ENCODE measurements at regions not wholly inside any gene's neighbourhood (a gene's known extent, or its start where the extent isn't known, plus 50 kb on each side); places are given as distances from the start of the nearest gene placed in this dataset.
"Not testable (repeated sequence)": the region's sequence is repeated elsewhere in the genome, so short reads cannot be mapped to it uniquely, and the experiment has no call there.

DNA sequence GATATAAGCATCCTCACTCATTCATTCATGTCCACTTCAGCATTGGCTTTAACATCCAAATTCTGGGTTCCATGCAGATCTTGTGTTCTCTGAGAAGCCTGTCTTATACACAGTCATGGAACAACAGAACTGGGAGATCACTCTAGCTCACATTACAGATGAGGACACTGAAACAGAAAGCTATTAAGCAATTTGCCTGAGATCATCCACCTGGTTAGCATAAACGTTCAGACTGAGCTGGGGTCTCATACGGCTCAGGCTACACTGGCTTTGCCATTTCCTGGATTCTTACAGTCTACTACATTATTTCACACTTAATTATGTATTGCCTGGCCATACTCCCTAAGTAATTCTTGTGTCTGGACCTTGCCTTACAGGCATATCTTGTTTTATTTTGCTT lies 169.4 kb upstream of the FANCL start:
- no peak overlapping the region for H3K4me3 ChIP-seq (ENCODE audit: low read depth, low read length)

DNA sequence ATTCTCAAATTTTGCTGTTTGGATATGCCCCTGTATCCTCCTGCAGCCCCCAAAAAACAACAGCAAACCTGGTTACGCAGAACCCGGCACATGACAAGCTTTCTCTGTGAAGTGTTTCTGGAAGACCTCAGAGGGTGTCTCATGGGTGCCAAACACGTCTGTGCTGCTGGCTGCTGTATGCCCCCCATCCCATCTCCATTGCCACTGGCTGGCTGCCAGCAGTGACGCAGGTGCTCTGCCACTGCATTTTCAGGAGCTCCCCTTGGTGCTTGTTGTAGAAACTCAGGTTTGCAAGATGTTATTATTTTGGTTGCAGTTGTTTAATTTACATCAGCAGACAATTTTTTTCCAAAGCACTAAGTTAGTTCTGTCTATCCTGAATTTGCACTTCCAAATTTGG lies 166.4 kb upstream of the FANCL start:
- no peak overlapping the region for H3K4me3 ChIP-seq (ENCODE audit: low read depth, low read length)

DNA sequence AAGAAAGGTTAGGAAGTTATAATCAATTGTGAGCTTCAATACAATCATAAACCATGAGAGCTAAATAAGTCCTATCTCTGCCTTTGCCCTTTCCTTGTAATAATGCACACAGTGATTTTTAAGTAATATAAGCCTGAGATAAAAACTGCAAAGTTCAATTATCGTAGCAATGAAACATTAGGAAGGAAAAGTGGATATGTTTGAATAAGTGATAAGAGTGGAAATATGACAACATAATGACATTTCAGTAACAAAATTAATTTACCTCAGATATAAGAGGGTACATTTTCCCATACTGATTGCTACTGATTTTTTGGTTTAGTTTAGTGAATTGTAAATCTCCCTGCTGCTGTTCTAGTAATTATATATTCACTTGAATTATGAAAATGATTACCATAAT lies 164.2 kb upstream of the FANCL start:
- H3K4me3 ChIP-seq (ENCODE audit: low read depth, low read length): no peak overlapping the region

DNA sequence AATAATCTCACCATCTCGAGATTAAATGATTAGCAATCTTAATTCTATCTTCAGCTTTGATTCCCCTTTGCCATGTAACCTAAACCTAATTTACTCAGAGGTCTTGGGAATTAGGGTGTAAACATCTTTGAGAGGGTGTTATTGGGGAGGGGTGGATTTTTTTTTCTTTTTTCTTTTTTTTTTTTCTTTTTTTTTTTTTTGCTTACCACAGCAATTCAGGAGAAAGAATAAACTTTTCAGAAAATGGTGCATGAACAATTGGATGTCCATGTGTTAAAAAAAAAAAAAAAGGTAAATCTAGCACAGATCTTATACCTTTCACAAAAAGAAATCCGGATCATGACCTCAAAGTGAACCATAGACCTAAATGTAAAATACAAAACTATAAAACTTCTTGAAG lies 160.8 kb upstream of the FANCL start:
- H3K4me3 ChIP-seq (ENCODE audit: low read depth, low read length): no peak overlapping the region

DNA sequence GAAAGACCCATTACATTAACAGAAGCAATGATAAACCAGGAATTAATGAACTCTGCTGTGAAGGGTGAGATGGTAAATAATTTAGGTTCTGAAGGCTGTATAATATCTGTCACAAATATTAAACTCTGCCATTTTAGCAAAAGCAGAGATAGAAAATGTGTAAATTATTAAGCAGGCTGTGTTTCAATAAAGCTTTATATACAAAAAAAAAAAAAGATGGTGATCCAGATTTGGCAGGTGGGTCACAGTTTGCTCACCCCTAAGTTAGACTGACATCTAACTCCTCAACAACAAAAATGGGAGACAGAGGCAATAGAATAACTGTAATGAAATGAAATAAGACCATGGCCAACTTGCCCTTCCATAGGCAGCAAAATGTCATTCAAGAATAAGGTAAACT lies 157.3 kb upstream of the FANCL start:
- H3K4me3 ChIP-seq (ENCODE audit: low read depth, low read length): no peak overlapping the region

DNA sequence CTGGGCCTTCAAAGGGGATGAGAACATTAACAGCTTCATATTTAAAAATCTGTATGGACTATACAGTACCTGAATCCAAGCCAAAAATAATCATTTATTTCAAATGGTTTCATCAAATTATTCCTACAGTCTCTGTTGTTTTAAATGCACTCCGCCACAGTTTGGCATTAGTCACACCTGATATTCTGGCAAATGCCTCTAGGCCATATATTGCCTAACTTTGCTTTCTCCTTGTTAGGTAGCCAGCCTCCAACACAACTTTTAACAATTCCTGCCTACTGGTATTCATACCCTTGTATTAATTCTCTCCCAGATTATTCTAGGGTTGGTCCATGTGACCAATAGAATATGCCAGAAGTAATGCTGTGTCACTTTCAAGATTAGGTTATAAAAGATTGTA lies 146.6 kb upstream of the FANCL start:
- H3K4me3 ChIP-seq (ENCODE audit: low read depth, low read length): no peak overlapping the region

DNA sequence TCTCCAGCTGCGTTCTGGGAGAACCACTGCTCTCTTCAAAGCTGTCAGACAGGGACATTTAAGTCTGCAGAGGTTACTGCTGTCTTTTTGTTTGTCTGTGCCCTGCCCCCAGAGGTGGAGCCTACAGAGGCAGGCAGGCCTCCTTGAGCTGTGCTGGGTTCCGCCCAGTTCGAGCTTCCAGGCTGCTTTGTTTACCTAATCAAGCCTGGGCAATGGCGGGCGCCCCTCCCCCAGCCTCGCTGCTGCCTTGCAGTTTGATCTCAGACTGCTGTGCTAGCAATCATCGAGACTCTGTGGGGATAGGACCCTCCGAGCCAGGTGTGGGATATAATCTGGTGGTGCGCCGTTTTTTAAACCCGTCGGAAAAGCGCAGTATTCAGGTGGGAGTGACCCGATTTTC lies 145.8 kb upstream of the FANCL start:
- H3K4me3 ChIP-seq (ENCODE audit: low read depth, low read length): not testable (repeated sequence)

DNA sequence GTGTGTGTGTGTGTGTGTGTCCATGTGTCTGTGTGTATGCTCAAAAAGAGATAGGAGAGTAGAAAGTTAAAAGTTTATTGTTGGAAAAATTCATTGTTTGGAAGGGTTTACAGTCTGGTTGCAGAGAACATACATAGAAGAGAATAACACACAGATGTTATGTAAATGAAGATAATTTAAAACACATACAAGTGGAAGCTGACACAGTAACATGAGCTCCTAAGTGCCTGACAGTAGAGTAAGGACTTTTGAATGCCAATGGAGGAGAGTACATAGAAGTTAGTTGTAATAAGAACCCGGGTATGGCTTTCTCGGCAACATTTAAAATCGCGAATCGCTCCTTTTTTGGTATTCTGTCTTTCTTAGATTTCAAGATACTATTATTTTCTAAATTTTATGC lies 137.0 kb upstream of the FANCL start:
- no peak overlapping the region for H3K4me3 ChIP-seq (ENCODE audit: low read depth, low read length)

DNA sequence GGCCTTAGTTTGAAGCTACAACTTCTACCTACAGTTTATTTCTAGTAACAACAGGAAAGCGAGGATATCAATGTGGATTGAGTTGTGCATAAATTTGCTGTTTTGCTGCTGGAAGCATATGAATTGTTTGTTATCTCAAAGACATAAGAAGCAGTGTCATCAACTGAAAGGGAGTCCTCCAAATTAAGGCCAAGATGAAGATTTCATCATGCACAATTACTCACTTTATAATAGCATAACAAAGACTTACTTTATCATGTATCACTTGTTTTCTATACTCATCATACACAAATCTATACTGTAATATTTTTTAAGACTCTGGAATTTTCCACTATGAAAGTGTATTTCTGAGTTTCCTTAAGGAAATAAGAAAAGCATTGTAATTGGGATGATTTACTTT lies 136.1 kb upstream of the FANCL start:
- H3K4me3 ChIP-seq (ENCODE audit: low read depth, low read length): no peak overlapping the region

DNA sequence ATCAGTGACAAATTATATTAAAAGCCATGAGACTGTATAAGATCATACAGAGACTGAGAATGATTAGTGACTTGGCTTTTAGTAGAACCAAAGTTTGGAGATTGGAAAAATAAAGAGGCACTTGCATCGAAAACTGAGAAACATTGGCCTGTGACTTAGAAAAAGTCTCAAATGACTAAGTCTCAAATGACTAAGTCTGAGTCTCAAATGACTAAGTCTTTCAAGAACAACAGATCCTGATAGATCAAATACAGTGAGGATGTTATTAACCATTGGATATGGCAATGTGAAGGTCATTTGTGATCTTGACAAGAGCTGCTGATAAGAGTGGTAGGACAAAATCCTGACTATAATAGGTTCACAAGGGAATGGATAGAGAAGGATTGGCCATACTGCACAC lies 135.5 kb upstream of the FANCL start:
- no peak overlapping the region for H3K4me3 ChIP-seq (ENCODE audit: low read depth, low read length)

DNA sequence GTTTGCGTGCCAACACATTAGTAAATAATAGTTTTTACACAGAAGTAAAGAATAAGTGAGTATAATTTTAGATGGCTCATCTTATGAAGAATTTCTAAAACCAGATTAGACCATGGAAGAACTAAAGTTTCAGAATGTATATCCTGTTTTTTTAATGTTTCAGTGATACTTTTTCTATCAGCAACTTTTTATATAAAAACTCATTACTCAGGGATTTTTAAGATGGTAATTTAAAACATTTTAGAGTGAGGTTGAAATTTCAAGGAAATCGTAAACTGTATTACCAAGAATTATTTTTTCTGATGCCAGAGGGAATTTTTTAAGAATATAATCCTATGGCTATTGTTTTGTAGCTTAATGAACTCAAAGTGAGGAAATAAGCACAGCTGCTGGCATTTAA lies 128.5 kb upstream of the FANCL start:
- H3K4me3 ChIP-seq (ENCODE audit: low read depth, low read length): no peak overlapping the region

DNA sequence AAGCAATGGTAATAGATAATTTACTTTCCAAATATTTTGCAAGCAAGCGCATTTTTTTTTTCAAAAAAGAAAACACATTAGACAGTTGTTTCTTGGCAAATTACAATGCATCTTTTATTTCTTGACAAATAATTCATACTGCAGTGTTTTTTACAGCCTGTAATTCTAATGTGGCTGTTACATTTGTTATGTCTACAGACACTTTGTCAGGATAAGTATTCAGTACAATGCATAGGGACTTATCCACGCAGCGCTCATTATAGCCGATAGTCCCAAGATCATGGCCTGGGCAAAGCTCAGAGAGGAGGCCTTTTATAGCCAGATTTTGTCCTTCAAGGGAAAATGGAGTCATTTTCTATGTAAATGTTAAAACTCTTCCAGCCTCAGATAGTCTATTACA lies 123.0 kb upstream of the FANCL start:
- H3K4me3 ChIP-seq (ENCODE audit: low read depth, low read length): no peak overlapping the region

DNA sequence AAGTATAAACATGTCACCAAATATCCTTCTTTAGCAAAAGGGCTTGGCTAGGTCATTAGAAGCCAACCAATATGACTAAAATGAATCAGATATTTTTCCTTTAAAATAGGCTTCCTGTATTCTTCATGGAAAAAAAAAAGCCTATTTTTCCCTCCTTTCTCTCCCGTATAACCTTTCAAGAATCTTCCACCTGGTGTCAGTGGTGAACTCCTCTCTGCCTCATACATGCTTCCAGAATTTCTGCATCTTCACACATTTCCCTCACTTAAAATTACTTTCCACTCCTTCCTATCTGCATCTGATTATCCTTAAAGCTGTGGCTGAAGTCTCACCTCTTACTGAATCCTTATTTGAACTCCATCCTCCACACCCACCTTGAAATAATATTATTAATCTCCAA lies 116.9 kb upstream of the FANCL start:
- H3K4me3 ChIP-seq (ENCODE audit: low read depth, low read length): no peak overlapping the region

DNA sequence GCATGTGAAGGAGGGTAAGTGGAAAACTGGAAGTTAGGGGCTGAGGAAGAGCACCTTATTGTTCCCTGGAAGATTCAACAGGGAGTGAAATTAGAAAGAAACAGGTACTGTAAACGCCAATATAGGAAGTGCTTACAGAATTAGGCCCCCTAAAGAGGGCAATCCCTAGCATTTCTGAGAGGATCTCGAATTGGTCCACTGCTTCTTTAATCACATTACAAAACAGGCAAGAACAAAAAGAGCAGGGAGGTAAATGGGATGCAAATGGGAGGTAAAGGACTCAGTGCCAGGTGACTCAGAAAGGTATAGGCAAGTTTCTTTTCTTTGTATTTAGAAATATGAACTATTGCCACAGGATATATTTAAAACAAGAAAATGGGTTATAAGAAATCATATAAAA lies 116.4 kb upstream of the FANCL start:
- H3K4me3 ChIP-seq (ENCODE audit: low read depth, low read length): no peak overlapping the region

DNA sequence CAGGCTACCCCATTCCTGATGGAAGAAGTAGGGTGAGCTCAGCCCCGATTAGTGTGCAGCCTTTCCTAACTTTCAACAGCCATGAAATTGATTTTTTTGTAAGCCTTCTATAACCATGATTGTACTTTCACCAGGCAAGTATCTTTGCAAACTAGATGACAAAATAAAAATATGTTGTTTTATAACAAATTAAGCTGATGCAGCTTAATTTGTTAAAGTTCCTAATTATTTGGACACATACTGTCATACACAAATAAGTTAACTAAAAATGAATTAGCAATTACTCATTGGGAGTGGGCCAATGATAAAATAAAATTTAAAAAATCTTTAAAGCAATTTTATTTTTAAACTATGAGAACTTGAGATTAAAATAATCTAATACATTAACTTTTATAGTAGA lies 113.1 kb upstream of the FANCL start:
- no peak overlapping the region for H3K4me3 ChIP-seq (ENCODE audit: low read depth, low read length)

DNA sequence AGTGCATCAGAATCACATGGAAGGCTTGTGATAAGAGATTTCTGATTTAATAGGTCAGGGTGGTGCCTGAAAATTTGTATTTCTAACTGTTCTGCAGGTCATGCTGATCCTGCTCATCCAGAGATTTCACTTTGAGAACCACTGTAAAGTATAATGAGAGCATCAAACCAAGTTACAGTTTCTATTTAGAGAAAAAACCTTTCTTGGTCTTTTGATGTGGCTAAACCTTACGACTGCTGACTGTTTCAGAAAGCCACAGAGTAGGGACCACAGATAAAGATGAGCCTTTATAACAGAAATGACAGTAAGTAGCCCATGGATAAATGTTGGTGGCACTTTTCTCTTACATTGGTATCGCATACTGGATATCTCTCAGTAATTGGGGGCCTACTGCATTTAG lies 109.4 kb upstream of the FANCL start:
- H3K4me3 ChIP-seq (ENCODE audit: low read depth, low read length): no peak overlapping the region

DNA sequence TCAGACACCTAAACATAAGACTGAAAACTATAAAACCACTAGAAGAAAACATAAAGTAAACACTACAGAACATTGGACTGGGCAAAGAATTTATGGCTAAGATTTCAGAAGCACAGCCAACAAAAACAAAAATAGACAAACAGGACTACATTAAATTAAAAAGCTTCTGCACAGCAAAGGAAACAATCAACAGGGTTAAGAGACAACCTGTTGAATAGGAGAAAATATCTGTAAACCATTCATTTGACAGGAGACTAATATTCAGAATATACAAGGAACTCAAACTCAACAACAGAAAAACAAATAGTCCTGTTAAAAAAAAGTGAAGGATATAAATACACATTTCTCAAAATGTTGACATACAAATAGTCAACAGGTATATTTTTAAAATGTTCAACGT lies 106.7 kb upstream of the FANCL start:
- no peak overlapping the region for H3K4me3 ChIP-seq (ENCODE audit: low read depth, low read length)

DNA sequence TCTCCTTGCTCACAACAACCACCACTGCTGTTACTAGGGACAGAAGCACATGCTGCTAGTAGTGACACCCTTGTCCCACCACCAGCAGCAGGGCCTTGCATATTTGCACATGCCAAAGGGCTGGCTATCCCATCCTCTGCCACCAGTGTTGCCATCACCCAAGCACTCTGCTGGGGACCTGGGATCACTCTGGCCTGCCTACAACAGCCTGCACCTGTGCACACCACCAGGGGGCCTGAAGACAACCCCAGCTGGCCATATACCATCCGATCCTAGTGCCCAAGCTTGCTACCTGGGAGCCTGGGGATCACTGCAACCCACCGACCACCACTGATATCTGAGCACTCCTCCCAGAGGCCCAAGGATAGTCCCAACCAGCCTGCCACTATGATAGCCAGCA lies 99.9 kb upstream of the FANCL start:
- H3K4me3 ChIP-seq (ENCODE audit: low read depth, low read length): no peak overlapping the region

DNA sequence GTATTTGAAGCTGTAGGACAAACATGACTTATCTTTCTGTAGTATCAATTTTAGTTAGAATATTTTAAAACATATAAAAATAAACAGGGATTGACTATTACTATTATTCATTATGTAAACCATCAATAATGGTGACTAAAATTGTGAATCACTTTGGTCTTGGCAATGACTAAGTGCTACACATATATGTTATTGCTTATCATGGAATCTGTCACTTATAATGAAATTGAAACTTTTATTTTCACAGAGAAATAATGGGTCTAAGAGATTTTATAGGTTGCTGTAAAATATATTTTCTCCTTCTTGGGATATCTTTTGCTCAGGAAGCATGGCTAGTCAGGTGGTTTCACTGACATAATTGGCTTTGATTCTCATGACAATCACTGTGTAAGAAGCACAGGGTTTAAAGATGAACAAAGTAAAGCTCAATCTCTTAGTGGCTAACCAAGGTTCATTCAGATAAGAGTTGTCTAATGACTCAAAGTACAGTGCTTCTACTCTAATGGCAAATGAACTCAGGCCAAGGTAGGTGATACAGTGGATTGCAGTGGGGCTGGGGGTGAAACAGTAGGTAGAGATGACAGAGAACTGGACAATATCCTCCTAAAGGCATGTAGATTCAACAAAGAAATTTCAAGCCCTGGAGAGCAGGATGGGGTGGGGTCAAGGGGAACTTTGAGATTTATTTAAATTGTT lies 98.6 kb upstream of the FANCL start:
- no peak overlapping the region for H3K4me3 ChIP-seq (ENCODE audit: low read depth, low read length)

DNA sequence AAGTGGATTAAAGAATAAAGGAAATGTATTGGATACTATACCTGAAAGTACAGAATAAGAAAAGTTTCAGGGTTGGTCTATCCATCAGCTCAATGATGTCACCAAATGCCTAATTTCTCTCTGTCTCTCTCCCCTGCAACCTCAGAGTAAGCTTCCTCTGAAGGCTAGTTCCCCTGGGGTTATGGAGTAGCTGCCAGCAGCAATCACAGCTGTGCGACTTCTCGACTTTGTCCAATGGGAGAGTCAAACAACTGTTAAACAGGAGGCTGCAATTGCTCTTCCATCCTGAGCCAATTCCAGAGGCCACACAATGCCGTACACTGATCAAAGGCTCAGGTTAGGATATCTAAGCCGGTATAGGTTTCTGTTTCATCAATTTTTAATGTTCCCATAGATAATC lies 95.3 kb upstream of the FANCL start:
- no peak overlapping the region for H3K4me3 ChIP-seq (ENCODE audit: low read depth, low read length)

DNA sequence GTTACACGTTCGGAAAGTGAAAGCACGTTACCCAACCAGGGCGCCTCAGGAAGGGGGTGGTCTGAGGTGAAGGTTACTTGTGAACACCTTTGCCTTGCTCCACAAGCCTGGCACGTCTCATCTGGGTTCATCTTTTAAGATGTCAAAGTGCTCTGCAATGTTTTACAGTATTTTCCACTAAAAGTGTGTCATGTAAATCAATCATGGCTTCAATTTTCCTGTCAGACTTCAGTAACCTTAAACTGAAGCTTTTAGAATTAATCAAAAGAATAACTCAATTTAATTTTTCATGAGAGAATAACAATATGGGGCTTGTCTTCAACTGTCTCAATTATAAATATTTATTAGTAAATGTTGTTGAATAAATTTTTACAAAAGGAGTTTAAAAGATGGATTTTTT lies 93.3 kb upstream of the FANCL start:
- H3K4me3 ChIP-seq (ENCODE audit: low read depth, low read length): no peak overlapping the region

DNA sequence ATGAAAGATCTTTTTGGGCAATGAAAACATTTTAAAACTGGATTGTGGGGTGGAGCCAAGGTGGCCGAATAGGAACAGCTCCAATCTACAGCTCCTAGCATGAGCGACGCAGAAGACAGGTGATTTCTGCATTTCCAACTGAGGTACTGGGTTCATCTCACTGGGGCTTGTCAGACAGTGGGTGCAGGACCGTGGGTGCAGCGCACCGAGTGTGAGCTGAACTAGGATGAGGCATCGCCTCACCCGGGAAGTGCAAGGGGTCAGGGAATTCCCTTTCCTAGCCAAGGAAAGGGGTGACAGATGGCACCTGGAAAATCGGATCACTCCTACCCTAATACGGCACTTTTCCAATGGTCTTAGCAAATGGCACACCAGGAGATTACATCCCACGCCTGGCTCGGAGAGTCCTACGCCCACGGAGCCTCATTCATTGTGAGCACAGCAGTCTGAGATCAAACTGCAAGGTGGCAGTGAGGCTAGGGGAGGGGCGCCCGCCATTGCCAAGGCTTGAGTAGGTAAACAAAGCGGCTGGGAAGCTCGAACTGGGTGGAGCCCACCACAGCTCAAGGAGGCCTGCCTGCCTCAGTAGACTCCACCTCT lies 84.3 kb upstream of the FANCL start:
- H3K4me3 ChIP-seq (ENCODE audit: low read depth, low read length): not testable (repeated sequence)

DNA sequence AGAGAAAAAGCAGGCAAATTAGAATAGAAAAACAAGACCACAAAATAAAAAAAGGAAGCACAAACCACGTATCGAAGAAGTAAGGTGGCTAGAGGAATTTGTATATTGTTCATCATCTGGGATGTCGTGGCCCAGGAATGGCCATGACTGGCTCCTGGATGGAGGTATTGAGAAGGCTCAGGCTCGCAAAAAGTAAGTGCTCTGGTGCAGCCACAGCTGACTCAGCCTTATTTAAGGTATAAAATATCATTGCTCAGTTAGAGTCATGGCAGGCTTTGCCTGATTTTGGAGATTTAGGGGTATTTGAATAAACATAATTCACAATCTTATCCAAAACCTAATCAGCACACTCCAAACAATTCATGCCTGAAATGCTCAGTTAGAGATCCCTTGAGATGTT lies 78.4 kb upstream of the FANCL start:
- no peak overlapping the region for H3K4me3 ChIP-seq (ENCODE audit: low read depth, low read length)
